BLaER1 (cell line): ENCODE measurements at regions not wholly inside any gene's neighbourhood (a gene's known extent, or its start where the extent isn't known, plus 50 kb on each side); places are given as distances from the start of the nearest gene placed in this dataset.

Source experiments
- H3K27ac ChIP-seq: shearing (Covaris generic); formaldehyde crosslinking; 2 replicates; pipeline ENCODE4 v1.8.1; 2022
- H3K27me3 ChIP-seq: shearing (Covaris generic); formaldehyde crosslinking; 2 replicates; pipeline ENCODE4 v1.8.1; 2022
- H3K36me3 ChIP-seq: shearing (Covaris generic); formaldehyde crosslinking; 2 replicates; pipeline ENCODE4 v1.8.1; 2022
- H3K4me1 ChIP-seq: shearing (Covaris generic); formaldehyde crosslinking; 2 replicates; pipeline ENCODE4 v1.8.1; 2022
- H3K4me2 ChIP-seq: shearing (Covaris generic); formaldehyde crosslinking; 2 replicates; pipeline ENCODE4 v1.8.1; 2022
- H3K4me3 ChIP-seq: shearing (Covaris generic); formaldehyde crosslinking; 2 replicates; pipeline ENCODE4 v1.8.1; 2022
- H3K9ac ChIP-seq: shearing (Covaris generic); formaldehyde crosslinking; 2 replicates; pipeline ENCODE4 v1.8.1; 2022
- H3K9me3 ChIP-seq: shearing (Covaris generic); formaldehyde crosslinking; 2 replicates; pipeline ENCODE4 v1.8.1; 2022
- H4K20me1 ChIP-seq: shearing (Covaris generic); formaldehyde crosslinking; 2 replicates; pipeline ENCODE4 v1.8.1; 2022
- Cebpa-rat ChIP-seq: shearing (Covaris generic); IDR thresholded peaks from 2 replicates; pipeline ENCODE4 v1.8.1; 2022

GRCh38 chr16:77612596-77612995 is 109.7 kb upstream of the NUDT7 start:
- no peak for TF ChIP-seq Cebpa-rat
- no peaks in the 10 kb centered on the region for H3K27me3 ChIP-seq

GRCh38 chr16:77613095-77613494 is 109.2 kb upstream of the NUDT7 start:
- Histone ChIP-seq H3K27ac (no peak overlapping the region), H3K27me3 (no peaks in the 10 kb centered on the region), H4K20me1 (no peaks in the 10 kb centered on the region), H3K4me2 (no peak overlapping the region), H3K4me1 (no peaks in the 10 kb centered on the region), H3K36me3 (no peaks in the 10 kb centered on the region), H3K9me3 (no peaks in the 10 kb centered on the region), H3K9ac (no peak overlapping the region), H3K4me3 (no peak overlapping the region)
- no peak for TF ChIP-seq Cebpa-rat

More at GRCh38 chr16:77612596-77612995, 109.7 kb upstream of the NUDT7 start:
- no peaks in the 10 kb centered on the region for H3K36me3 ChIP-seq
- H3K4me1 ChIP-seq = no peaks in the 10 kb centered on the region
- no peak overlapping the region for H3K4me3 ChIP-seq
- H4K20me1 ChIP-seq = no peaks in the 10 kb centered on the region
- no peaks in the 10 kb centered on the region for H3K9me3 ChIP-seq
- no peak overlapping the region for H3K27ac ChIP-seq
- no peak overlapping the region for H3K9ac ChIP-seq
- no peak overlapping the region for H3K4me2 ChIP-seq

- H3K27me3 ChIP-seq = no peaks in the 10 kb centered on the region
- H3K4me3 ChIP-seq = no peak overlapping the region
- no peaks in the 10 kb centered on the region for H3K36me3 ChIP-seq
- H3K9ac ChIP-seq = no peak overlapping the region
- no peaks in the 10 kb centered on the region for H4K20me1 ChIP-seq
- H3K4me1 ChIP-seq = no peaks in the 10 kb centered on the region
- no peak for TF ChIP-seq Cebpa-rat
- H3K27ac ChIP-seq = no peak overlapping the region
- H3K9me3 ChIP-seq = no peaks in the 10 kb centered on the region
- H3K4me2 ChIP-seq = no peak overlapping the region
Observed at GRCh38 chr16:77617553-77617952, 104.8 kb upstream of the NUDT7 start.

GRCh38 chr16:77617996-77618395 is 104.3 kb upstream of the NUDT7 start:
- Histone ChIP-seq H4K20me1 (no peaks in the 10 kb centered on the region), H3K4me2 (no peak overlapping the region), H3K4me3 (no peak overlapping the region), H3K4me1 (no peaks in the 10 kb centered on the region), H3K27ac (no peak overlapping the region), H3K9me3 (no peaks in the 10 kb centered on the region), H3K36me3 (no peaks in the 10 kb centered on the region), H3K27me3 (no peaks in the 10 kb centered on the region), H3K9ac (no peak overlapping the region)
- no peak for TF ChIP-seq Cebpa-rat

- Histone ChIP-seq H3K9ac (no peak overlapping the region), H3K9me3 (no peaks in the 10 kb centered on the region), H3K4me1 (no peaks in the 10 kb centered on the region), H3K36me3 (no peaks in the 10 kb centered on the region), H3K27me3 (no peaks in the 10 kb centered on the region), H3K27ac (no peak overlapping the region), H4K20me1 (no peaks in the 10 kb centered on the region), H3K4me3 (no peak overlapping the region), H3K4me2 (no peak overlapping the region)
- TF ChIP-seq Cebpa-rat = no peak
Observed at GRCh38 chr16:77618951-77619350, 103.4 kb upstream of the NUDT7 start.

- Histone ChIP-seq H3K36me3 (no peaks in the 10 kb centered on the region), H3K4me3 (no peak overlapping the region), H3K27me3 (no peaks in the 10 kb centered on the region), H3K27ac (no peak overlapping the region), H3K4me1 (no peaks in the 10 kb centered on the region), H3K4me2 (no peak overlapping the region), H3K9me3 (no peaks in the 10 kb centered on the region), H3K9ac (no peak overlapping the region), H4K20me1 (no peaks in the 10 kb centered on the region)
- TF ChIP-seq Cebpa-rat = no peak
Observed at GRCh38 chr16:77624085-77624484, 98.2 kb upstream of the NUDT7 start.

- H3K9ac ChIP-seq = no peak overlapping the region
- TF ChIP-seq Cebpa-rat = no peak
Observed at GRCh38 chr16:77636615-77637014, 85.7 kb upstream of the NUDT7 start.

GRCh38 chr16:77637940-77638339 is 84.4 kb upstream of the NUDT7 start:
- Histone ChIP-seq H3K27me3 (no peaks in the 10 kb centered on the region), H3K27ac (no peak overlapping the region), H4K20me1 (no peaks in the 10 kb centered on the region), H3K36me3 (no peaks in the 10 kb centered on the region), H3K9ac (no peak overlapping the region), H3K9me3 (no peaks in the 10 kb centered on the region), H3K4me1 (no peaks in the 10 kb centered on the region), H3K4me3 (no peak overlapping the region), H3K4me2 (no peak overlapping the region)
- TF ChIP-seq Cebpa-rat = no peak

More at GRCh38 chr16:77636615-77637014, 85.7 kb upstream of the NUDT7 start:
- no peaks in the 10 kb centered on the region for H3K36me3 ChIP-seq
- H3K27ac ChIP-seq = no peak overlapping the region
- no peak overlapping the region for H3K4me2 ChIP-seq
- no peaks in the 10 kb centered on the region for H3K9me3 ChIP-seq
- no peaks in the 10 kb centered on the region for H3K27me3 ChIP-seq
- no peaks in the 10 kb centered on the region for H3K4me1 ChIP-seq
- no peaks in the 10 kb centered on the region for H4K20me1 ChIP-seq
- no peak overlapping the region for H3K4me3 ChIP-seq

- H3K4me1 ChIP-seq = no peaks in the 10 kb centered on the region
- H3K27ac ChIP-seq = no peak overlapping the region
- H3K9me3 ChIP-seq = no peaks in the 10 kb centered on the region
- no peak overlapping the region for H3K9ac ChIP-seq
- H3K4me2 ChIP-seq = no peak overlapping the region
- no peaks in the 10 kb centered on the region for H4K20me1 ChIP-seq
- no peaks in the 10 kb centered on the region for H3K36me3 ChIP-seq
- H3K4me3 ChIP-seq = no peak overlapping the region
- no peaks in the 10 kb centered on the region for H3K27me3 ChIP-seq
- TF ChIP-seq Cebpa-rat = no peak
Observed at GRCh38 chr16:77643176-77643575, 79.1 kb upstream of the NUDT7 start.

- Histone ChIP-seq H3K27me3 (no peaks in the 10 kb centered on the region), H4K20me1 (no peaks in the 10 kb centered on the region), H3K36me3 (no peaks in the 10 kb centered on the region), H3K4me1 (no peaks in the 10 kb centered on the region), H3K27ac (no peak overlapping the region), H3K4me3 (no peak overlapping the region), H3K9me3 (no peaks in the 10 kb centered on the region), H3K9ac (no peak overlapping the region), H3K4me2 (no peak overlapping the region)
- TF ChIP-seq Cebpa-rat = no peak
Observed at GRCh38 chr16:77645764-77646163, 76.5 kb upstream of the NUDT7 start.

GRCh38 chr16:77647726-77648125 is 74.6 kb upstream of the NUDT7 start:
- no peak overlapping the region for H3K4me2 ChIP-seq
- H3K27ac ChIP-seq = no peak overlapping the region
- H3K4me1 ChIP-seq = no peaks in the 10 kb centered on the region
- H3K36me3 ChIP-seq = no peaks in the 10 kb centered on the region
- H3K9me3 ChIP-seq = no peaks in the 10 kb centered on the region
- no peak overlapping the region for H3K9ac ChIP-seq
- TF ChIP-seq Cebpa-rat = no peak
- H4K20me1 ChIP-seq = no peaks in the 10 kb centered on the region
- H3K27me3 ChIP-seq = no peaks in the 10 kb centered on the region
- H3K4me3 ChIP-seq = no peak overlapping the region
